Limb (tissue), 2 donors: ENCODE measurements at regions not wholly inside any gene's neighbourhood (a gene's known extent, or its start where the extent isn't known, plus 50 kb on each side); places are given as distances from the start of the nearest gene placed in this dataset.
"Not testable (repeated sequence)": the region's sequence is repeated elsewhere in the genome, so short reads cannot be mapped to it uniquely, and the experiment has no call there.

Experiments
- DNase-seq, 2 donors: peaks; one replicate each; pipeline ENCODE4 v3.0.0-alpha.2; 2016; ENCODE audit errors: extremely low spot score in 2 of 2

DNA sequence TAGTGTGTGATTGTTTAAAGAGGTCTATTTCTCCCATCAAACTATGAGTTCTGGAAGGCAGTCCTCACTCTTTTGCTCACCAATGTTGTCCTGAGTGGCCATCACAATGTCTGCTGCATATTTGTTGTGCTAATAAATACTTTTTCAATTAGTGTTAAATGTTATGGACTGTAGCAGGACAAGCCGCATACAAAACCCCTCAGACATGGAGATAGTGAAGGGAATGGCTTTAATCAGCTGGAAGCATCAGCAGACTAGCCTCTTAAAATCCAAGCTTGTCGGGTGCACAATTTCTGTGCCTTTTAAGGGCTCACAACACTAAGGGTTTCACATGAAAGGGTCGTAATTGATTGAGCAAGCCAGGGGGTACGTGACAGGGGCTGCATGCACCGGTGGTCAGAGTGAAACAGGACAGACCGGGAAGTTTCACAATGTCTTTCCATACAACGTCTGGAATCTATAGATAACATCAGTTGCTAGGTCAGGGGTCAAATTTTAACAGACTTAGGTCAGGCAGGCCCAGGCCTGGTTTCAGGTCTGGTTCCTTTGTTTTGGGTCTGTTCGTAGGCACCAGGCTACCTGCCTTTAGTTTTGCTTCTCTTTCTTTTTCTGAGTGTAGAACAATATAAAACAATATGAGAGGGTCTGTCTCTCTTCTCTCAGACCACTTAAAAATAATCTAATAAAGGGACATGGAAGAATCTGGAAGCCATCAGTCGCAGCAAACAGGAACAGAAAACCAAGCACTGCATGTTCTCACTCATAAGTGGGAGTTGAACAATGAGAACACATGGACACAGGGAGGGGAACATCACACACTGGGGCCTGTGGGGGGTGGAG is 327.6 kb upstream of the HTR1E start:
- DNase-seq, result no peak

DNA sequence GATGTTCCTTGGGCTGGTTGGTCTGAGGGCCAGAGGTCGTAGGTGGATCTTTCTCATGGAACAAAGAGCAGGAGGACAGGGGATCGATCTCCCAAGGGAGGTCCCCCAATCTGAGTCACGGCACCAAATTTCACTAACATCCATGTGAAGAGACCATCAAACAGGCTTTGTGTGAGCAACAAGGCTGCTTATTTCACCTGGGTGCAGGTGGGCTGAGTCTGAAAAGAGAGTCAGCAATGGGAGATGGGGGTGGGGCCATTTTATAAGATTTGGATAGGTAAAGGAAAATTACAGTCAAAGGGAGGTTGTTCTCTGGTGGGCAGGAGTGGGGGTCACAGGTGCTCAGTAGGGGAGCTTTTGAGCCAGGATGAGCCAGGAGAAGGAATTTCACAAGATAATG is 334.0 kb upstream of the HTR1E start:
- DNase-seq, result not testable (repeated sequence)

DNA sequence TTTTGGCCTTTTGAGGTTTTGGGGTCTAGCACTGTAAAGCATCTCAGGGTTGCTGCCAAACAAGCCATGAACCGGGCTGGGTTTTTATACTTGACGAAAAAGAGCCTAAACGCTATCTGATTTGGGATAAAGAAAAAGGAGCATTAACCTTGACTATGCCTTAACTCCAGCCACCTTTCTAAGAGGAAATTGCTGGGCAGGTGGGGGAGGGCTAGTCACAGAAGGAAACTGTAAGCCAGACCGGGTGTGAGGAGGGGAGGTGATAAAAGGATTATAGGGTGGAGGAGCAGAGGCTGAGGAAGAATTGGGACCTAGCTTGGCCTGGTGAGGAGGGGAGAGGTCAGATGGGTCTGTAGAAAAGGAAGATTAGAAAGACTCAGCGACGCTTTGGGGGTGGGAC is 335.2 kb upstream of the HTR1E start:
- not testable (repeated sequence) for DNase-seq

DNA sequence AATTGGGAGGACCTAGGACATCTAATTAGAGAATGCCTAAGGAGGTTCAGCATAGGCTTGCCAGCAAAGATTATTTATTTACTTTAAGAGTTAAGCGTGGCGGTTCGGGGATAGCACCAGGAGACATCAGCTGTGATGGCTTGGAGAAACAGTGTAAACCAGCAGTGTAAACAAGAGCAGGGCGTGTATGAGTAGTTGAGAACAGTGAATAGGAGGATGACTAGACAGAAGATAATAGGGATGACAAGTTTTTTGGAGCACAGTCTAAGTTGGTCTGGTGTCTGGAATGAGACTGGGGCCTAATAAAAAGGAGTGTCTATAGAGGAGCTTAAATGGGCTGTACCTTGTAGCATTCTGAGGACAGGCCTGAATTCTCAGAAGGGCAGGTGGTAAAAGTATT is 338.4 kb upstream of the HTR1E start:
- DNase-seq, result not testable (repeated sequence)

DNA sequence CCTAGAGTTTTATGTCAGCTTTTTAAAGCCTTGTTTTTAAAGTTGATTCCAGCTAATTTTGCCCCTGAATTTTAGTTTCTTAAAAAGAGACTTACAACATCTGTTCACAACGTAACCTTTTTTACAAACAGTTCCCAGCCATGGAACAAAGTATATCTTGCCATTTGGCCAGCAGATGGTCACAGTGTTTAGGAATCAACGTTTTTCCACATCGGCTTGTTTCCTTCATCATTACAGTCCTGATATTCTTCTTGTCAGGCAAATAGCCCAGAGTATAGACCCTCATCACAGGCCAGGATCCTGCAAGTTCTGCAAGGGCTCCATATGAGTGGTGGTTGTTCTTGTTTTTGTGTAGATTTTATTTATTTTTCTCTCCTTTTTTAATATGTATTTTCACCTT is 341.7 kb upstream of the HTR1E start:
- DNase-seq, result no peak

DNA sequence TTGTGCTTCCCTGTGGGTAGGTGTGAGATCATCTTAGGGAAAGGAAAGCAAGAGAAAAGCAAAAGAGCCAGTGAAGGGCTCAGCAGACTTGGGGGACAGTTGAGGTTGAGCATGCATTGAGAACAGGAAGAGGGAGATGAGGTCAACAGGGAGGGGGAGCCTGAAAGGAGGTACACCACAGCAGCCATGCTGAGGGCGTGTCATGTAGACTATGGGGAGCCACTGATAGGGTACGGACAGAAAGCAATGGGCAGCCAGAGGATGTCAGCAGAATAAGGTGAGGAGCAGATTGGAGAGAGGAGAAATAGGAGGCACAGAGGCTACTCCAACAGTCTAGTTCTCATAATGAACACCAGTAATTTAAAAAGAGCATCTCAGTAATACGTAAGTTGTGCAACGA is 351.1 kb upstream of the HTR1E start:
- DNase-seq, result no peak

DNA sequence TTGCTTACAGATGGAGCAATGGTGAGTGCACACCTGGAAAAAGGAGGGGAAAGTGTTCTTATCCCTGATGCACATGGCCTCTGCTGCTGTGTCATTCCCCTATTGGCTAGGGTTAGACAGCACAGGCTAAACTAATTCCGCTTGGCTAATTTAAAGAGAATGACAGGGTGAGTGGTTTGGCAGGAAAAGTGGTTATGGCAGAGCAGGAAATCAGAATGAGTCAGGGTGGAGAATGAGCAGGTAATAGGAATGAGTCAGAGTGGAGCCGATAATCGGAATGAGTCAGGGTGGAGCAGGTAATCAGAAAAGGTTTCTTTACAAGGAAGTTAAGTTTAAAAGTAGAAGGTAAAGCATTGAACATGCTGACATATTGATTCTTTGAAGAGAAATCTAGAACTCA is 355.5 kb upstream of the HTR1E start:
- no peak for DNase-seq

DNA sequence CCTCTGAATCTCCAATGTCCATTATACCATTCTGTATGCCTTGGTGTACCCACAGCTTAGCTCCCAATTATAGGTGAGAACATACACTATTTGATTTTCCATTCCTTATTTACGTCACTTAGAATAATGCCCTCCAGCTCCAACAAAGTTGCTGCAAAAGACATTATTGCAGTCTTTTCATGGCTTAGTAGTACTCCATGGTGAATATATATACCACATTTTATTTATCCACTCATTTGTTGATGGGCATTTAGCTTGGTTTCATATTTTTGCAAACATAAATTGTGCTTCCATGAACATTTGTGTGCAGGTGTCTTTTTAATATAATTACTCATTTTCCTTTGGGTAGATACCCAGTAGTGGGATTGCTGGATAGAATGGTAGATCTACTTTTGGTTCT is 374.1 kb upstream of the HTR1E start:
- DNase-seq, result no peak

DNA sequence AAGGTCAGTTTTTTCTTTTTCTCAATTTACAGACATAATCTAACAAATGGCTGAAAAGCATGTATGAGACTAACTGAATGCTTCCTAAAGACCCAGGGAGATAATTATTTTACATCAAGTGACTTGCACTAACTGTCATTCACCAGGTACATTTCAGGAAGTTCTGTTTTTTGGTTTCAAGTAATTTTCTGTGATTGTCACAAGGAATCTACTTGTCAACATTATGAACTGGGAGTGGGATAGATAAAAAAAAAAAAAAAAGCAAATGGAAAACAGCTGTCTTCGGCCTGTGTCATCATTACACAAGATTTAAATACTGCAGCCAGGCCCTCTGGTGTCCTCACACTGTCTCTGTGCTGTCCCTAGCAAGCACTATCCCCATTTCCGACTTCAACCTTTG is 379.0 kb upstream of the HTR1E start:
- no peak for DNase-seq

DNA sequence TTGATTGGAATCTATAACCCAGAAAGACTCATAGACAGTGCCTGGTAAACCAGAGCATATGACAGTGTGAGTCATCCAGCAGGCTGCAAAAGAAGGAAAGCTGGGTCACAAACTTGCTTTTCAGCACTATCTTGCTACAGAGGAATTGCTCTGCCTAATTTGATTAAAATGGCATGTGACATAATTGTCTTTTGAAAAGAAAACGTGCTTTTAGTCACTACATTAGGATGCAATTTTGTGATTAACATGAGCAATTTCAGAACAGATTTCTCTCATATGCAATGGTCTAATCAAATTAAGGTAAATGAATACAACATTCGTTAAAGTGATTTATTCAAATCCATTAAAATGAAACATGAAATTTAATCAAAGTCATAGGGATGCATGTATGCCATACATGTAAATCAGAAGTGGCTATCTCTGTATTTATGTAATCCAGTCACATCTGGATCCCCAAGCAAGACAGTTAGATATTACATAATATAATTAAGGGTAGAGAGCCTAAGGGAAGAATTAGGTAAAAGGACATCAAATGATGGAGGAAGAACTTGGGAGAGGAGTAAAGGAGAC is 400.0 kb upstream of the HTR1E start:
- no peak for DNase-seq

DNA sequence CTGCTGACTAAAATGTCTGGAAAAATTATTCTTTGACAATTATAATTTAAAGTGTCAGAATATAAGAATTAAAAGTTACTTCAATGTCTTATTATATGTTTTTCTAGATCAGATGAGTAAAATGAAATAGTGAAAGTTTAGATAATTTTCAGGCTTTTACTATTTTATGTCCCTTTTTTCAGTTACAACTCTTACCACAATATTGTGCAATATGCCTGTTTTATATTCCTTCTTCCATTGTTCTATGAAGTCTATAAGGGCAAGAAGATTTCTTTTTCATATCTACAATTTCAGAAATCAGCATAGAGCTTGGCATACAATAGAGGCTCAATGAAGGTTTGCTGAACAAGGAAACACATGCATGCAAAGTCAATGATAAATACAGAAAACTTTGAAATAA is 401.2 kb upstream of the HTR1E start:
- no peak for DNase-seq

DNA sequence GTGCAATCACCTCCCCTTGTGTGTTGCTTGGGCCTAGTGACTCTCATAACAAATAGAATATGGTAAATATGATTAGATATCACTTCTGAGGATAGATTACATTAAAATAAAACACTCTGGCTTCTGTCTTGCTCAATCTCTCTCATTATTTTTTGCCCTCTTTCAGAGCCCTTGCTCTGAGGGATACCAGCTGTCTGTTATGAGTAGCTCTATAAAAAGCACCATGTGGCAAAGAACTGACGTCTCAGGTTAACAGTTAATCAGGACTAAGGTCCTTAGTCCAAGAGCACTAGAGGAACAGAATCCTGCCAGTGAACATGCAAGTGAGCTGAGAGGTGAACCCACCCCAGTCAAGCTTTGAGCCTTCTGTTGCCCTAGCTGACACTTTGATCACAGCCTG is 402.2 kb upstream of the HTR1E start:
- DNase-seq, result no peak

DNA sequence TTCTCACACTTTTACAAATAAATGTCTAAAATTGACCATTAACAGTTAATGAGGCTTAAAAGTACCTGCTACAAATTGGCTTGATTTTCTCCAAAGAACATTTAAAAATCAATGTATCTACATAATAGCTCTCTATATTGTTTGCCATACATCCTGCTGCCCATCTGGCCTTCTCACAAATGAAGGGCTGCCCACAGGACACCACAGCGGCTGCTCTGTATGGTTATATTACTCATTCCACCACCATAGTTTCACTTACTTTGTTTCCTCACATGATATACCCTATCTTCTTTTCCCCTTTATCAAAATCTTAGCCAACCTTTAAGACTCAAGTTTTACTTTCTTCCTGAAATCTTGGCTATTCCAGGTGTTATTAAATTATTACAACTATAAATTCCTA is 407.7 kb upstream of the HTR1E start:
- no peak for DNase-seq

DNA sequence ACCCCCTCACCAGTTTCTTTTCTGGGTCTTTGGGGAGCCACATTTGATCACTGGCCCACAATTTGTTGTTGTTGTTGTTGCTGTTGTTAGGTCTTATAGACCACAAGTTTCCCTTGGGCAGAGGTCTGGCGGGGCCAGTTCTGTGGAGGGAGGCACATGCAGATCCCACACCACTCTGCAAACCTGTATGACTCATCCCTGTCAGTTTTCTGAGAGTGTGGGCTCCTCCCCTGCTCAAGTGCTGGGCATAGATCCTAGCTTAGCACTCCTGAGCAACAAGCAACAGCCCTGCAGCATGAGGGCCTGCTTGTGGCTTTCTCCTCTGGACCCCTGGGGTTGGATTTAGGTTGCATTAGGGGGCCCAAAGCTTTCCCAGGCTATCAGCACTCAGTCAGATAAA is 411.1 kb upstream of the HTR1E start:
- DNase-seq, result no peak

DNA sequence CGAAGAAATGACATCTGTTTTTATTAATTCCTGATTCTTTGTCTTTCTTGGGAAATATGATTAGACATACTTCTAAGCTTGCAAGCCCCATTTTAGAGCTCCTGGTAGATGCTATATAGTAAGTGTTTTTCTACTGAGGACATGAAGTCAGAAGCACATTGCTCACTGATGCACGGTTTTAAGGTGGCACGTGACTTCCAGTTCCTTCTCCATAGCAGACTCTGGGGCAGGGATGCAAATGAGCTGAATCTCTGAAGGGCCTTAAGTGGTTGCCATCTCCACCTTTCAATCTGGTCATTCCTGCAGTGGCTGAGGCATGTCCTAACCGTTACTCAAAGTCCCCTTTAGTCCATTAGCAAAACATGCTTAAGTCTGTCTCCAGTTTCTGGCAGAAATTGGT is 421.2 kb upstream of the HTR1E start:
- no peak for DNase-seq

DNA sequence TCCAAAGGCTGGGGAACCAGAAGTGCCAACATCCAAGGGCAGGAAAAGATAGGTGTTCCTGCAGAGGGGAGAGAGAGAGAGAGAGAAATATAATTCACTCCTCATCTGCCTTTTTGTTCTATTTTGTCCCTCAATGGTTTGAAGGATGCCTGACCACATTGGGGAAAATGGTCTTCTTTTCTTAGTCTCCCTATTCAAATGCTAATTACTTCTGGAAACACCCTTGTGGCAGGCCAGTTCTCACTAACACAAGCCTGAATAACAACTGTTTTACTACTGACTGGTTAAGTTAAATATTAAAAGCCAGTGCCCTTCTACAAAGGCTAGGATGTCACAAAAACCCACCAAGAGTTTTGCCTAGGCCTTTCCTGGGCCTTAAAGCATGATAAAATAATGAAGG is 425.4 kb upstream of the HTR1E start:
- DNase-seq, result no peak

DNA sequence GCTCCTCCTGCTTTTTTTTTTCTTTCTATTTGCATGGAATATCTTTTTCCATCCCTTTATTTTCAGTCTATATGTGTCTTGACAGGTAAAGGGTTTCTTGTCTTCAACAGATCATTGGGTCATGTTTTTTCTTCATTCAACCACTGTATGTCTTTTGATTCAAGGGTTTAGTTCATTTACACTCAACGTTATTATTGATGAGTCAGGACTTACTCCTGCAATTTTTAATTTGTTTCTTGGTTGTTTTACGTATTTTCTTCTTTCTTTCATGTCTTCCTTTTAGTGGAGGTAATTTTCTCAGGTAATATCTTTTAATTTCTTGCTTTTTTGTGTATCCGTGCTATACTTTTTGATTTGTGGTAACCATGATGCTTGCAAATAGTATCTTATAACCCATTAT is 429.1 kb upstream of the HTR1E start:
- no peak for DNase-seq

DNA sequence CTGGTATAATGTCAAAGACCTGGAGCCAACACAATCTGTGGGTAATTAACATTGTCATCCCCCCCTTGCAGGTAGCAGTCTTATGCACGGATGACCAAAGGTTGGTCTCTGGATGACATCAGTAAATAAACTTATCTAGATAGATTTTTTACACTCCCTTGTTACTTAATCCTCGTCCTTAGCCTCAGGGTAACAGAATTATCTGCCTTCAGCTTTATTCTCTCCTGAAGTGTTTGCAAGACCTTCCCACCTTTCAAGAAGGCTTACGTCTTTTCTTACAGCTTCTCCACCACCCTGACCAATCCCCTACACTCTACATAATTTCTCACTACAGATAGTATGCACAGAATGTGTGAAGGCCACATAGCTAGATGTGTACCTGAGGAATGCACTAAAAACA is 434.8 kb upstream of the HTR1E start:
- DNase-seq, result no peak

DNA sequence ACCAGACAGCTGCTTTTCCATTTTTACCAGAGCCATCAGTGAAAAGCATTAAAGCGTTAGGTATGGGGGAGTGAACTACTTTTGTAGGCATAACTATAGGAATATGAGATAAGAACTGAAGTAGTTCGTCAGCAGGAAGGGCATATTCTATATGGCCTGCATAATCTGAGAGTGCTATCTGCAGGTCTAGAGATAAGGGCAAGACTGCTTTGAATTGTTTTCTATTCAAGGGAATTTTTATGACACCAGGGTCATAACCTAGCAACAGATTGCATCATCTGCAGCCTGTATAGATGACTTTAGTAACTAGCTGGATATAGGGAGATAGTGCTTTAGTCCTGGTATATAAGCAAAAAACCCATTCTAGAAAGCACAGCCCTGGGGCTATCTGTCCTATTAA is 437.3 kb upstream of the HTR1E start:
- no peak for DNase-seq

DNA sequence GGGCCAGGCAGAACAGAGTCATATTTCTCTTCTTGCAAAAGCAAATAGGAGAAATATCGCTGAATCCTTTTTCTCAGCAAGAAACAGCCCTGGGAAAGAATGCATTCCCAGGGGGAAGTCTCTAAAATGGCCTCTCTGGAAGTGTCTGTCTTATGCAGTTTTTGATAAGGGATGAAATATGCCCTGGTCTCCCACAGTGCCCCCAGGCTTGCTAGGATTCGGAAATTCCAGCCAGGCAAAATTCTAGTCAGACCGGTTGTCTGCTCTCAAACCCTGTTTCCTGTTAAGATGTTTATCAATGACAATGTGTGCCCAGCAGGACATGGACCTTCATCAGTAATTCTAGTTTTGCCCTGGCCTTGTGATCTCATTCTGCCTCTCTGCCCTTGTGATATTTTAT is 448.3 kb upstream of the HTR1E start:
- DNase-seq, result not testable (repeated sequence)

DNA sequence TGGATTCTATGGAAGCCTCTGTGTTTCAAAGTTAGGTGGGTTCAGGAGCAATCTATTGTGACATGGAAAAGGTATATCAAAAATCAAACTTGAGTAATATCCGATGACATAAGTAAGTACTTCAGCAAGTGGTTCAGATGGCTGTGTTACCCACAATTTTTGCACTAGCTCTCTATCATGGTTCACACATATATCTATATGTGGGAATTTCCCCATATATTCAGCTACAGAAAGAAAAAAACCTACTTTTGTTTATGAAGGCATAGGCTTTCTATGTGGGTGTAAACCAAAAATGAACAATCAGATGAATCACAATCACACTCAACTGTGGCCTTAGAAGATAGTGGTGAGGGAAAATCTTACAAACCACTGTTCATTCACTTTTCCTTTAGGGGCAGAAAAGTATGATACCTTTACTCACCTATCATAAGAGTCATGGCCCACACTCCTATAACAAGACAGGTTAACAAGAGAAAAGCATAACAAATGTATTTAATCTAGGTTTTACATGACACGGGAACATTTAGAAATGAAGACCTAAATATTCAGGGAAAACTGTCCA is 449.6 kb upstream of the HTR1E start:
- no peak for DNase-seq

DNA sequence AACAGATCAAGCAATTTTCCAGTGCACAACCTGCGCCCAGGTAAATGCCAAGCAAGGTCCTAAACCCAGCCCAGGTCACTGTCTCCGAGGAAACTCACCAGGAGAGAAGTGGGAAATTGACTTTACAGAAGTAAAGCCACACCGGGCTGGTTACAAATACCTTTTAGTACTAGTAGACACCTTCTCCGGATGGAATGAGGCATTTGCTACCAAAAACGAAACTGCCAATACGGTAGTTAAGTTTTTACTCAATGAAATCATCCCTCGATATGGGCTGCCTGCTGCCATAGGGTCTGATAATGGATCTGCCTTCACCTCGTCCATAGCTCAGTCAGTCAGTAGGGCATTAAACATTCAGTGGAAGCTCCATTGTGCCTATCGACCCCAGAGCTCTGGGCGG is 459.0 kb upstream of the HTR1E start:
- not testable (repeated sequence) for DNase-seq

DNA sequence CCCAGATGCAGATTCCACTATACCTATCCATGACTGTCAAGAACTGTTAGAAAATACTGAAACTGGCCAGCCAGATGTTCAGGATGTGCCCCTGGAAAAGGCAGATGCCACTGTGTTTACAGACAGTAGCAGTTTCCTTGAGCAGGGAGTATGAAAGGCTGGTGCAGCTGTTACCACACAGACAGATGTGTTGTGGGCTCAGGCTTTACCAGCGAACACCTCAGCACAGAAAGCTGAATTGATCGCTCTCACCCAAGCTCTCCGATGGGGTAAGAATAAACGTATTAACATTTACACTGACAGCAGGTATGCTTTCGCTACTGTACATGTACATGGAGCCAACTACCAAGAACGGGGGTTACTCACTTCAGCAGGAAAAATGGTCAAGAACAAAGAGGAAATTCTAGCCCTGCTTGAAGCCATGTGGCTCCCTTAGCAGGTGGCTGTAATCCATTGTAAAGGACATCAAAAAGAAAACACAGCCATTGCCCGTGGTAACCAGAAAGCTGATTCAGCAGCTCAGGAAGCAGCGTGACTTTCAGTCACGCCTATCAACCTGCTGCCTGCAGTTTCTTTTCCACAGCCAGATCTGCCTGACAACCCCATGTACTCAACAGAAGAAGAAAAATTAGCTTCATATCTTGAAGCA is 459.7 kb upstream of the HTR1E start:
- peak in 1 of 2 donors; percentile 32 for DNase-seq
